ENCODE measurements at regions not wholly inside any gene's neighbourhood (a gene's known extent, or its start where the extent isn't known, plus 50 kb on each side); places are given as distances from the start of the nearest gene placed in this dataset.

DNA sequence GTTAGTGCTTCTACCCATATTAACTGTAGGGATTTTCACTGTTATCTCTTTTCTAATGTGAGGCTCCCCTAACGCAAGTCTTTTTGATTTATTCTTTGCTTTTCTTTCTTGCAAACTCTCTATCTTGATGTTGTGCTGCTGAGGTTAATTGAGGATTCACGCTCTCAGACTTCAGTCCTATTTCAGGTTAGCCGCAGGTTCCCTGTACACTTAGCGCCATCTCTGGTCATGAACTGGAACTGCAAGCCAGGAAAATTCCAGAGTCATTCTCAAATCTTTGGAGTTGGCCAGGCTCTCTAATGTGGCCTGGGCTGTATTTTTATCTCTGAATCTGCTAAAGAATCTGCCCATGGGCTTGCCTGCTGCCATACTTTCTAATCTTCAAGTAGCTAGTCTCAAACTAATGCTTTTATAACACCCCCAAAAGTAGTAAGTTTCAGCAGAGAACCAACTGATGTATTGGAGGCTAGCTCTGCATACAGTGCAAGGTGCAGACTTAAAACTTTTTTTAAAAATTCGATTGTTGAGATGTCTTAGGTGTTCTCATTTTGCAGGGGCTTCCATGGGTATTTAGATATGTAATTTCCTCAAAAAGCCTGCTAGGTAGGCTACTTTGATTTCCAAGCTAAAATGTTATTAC, 91.1 kb upstream of the OPRM1 start:
- no peak overlapping the region for H3K4me3 ChIP-seq (ENCODE audit: low read depth, low read length)
- TF ChIP-seq, protein P1, sequence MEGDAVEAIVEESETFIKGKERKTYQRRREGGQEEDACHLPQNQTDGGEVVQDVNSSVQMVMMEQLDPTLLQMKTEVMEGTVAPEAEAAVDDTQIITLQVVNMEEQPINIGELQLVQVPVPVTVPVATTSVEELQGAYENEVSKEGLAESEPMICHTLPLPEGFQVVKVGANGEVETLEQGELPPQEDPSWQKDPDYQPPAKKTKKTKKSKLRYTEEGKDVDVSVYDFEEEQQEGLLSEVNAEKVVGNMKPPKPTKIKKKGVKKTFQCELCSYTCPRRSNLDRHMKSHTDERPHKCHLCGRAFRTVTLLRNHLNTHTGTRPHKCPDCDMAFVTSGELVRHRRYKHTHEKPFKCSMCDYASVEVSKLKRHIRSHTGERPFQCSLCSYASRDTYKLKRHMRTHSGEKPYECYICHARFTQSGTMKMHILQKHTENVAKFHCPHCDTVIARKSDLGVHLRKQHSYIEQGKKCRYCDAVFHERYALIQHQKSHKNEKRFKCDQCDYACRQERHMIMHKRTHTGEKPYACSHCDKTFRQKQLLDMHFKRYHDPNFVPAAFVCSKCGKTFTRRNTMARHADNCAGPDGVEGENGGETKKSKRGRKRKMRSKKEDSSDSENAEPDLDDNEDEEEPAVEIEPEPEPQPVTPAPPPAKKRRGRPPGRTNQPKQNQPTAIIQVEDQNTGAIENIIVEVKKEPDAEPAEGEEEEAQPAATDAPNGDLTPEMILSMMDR (IDR thresholded peaks at IDR 0.05; ENCODE audit: insufficient read depth, low read length), result peak; percentile 43
- no peak for DNase-seq (ENCODE audit: low read depth)

- no peak overlapping the region for H3K4me3 ChIP-seq (ENCODE audit: low read depth, low read length)
- TF ChIP-seq, protein P1 (IDR thresholded peaks at IDR 0.05; ENCODE audit: insufficient read depth, low read length), result no peak
- no peak for DNase-seq (ENCODE audit: low read depth)
Measured at GRCh38 chr6:153944201-153944600, 94.8 kb upstream of the OPRM1 start.

GRCh38 chr6:153942361-153942760, 96.7 kb upstream of the OPRM1 start:
- DNase-seq (ENCODE audit: low read depth), result no peak
- TF ChIP-seq, protein P1 (IDR thresholded peaks at IDR 0.05; ENCODE audit: insufficient read depth, low read length), result no peak

GRCh38 chr6:153941768-153942167, 97.3 kb upstream of the OPRM1 start:
- no peak overlapping the region for H3K4me3 ChIP-seq (ENCODE audit: low read depth, low read length)
- TF ChIP-seq, protein P1 (IDR thresholded peaks at IDR 0.05; ENCODE audit: insufficient read depth, low read length), result no peak
- DNase-seq (ENCODE audit: low read depth), result no peak

More at GRCh38 chr6:153942361-153942760, 96.7 kb upstream of the OPRM1 start:
- no peak overlapping the region for H3K4me3 ChIP-seq (ENCODE audit: low read depth, low read length)

- no peak for DNase-seq (ENCODE audit: low read depth)
- H3K4me3 ChIP-seq (ENCODE audit: low read depth, low read length), result no peak overlapping the region
- TF ChIP-seq, protein P1 (IDR thresholded peaks at IDR 0.05; ENCODE audit: insufficient read depth, low read length), result no peak
Measured at GRCh38 chr6:153938876-153939275, 100.2 kb upstream of the OPRM1 start.

GRCh38 chr6:153931431-153931830, 107.6 kb upstream of the OPRM1 start:
- H3K4me3 ChIP-seq (ENCODE audit: low read depth, low read length), result no peak overlapping the region
- no peak for DNase-seq (ENCODE audit: low read depth)
- TF ChIP-seq, protein P1 (IDR thresholded peaks at IDR 0.05; ENCODE audit: insufficient read depth, low read length), result no peak

DNA sequence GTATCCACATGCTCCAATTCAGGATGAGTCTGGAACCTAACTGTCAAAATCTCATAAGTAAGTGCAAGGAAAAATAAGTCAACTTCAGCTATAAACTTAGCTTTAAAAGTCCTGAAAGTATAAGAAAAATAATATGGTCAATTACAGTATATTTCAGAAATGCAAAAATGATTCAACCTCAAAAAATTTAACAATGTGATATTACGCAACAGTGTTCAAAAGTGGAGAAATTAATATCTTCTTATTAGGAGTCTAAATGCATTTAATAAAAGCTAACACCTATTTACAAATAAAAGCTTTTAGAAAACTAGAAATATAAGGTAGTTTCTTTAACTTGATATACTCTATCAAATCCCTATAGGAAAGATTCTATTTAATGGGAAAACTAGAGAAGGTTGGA, 111.2 kb upstream of the OPRM1 start:
- TF ChIP-seq, protein P1 (IDR thresholded peaks at IDR 0.05; ENCODE audit: insufficient read depth, low read length), result no peak
- H3K4me3 ChIP-seq (ENCODE audit: low read depth, low read length), result no peak overlapping the region
- DNase-seq (ENCODE audit: low read depth), result no peak
